H1 (cell line): ENCODE measurements at regions not wholly inside any gene's neighbourhood (a gene's known extent, or its start where the extent isn't known, plus 50 kb on each side); places are given as distances from the start of the nearest gene placed in this dataset.
A peak's percentile ranks its signal among the peaks of the same experiment; 100 is the strongest.

ENCODE experiments used
- ATF2 ChIP-seq: IDR thresholded peaks from 2 replicates; pipeline ENCODE4 v1.6.1; 2012; ENCODE audit warnings: low read length, inconsistent platforms
- ATF3 ChIP-seq: IDR thresholded peaks from 2 replicates; pipeline ENCODE4 v1.6.1; 2011; ENCODE audit warnings: low read depth, mild to moderate bottlenecking, low read length; ENCODE audit not compliant: insufficient read depth
- BRCA1 ChIP-seq: IDR thresholded peaks from 2 replicates; pipeline ENCODE4 v1.6.1; 2012; ENCODE audit warnings: low read depth, low read length, improper control_type of control experiment
- CEBPB ChIP-seq: IDR thresholded peaks from 2 replicates; pipeline ENCODE4 v1.6.1; 2012; ENCODE audit warnings: low read depth, low read length
- CREB1 ChIP-seq: IDR thresholded peaks from 2 replicates; pipeline ENCODE4 v1.6.1; 2012; ENCODE audit warnings: inconsistent platforms
- CTBP2 ChIP-seq: IDR thresholded peaks from 2 replicates; pipeline ENCODE4 v1.7.0; 2011; ENCODE audit warnings: borderline replicate concordance, mild to moderate bottlenecking, moderate library complexity, mixed read lengths, low read length; ENCODE audit not compliant: insufficient read depth, insufficient read length
- E2F6 ChIP-seq: IDR thresholded peaks from 2 replicates; pipeline ENCODE4 v1.6.1; 2012; ENCODE audit warnings: inconsistent platforms
- FOSL1 ChIP-seq: IDR thresholded peaks from 2 replicates; pipeline ENCODE4 v1.6.1; 2011; ENCODE audit warnings: mild to moderate bottlenecking, low read depth, low read length, moderate library complexity; ENCODE audit not compliant: insufficient read depth
- HDAC2 ChIP-seq, 2 experiments: fragments of 300-600 bp in 1 of 2; sonication (generic) in 1 of 2; IDR thresholded peaks; 2 replicates each; pipeline ENCODE4 v1.6.1; 2011 to 2012; ENCODE audit warnings: low read depth in 2 of 2, low read length in 2 of 2, mild to moderate bottlenecking in 2 of 2, moderate library complexity in 2 of 2, borderline replicate concordance in 1 of 2, inconsistent platforms in 1 of 2
- HDAC6 ChIP-seq: IDR thresholded peaks from one replicate; pipeline ENCODE4 v1.7.1; 2012; ENCODE audit warnings: low read depth, mild to moderate bottlenecking, inconsistent platforms, low read length, moderate library complexity
- KDM1A ChIP-seq: fragments of 200-600, 300-600 bp; sonication (generic); IDR thresholded peaks from 2 replicates; pipeline ENCODE4 v1.7.1; 2016; ENCODE audit warnings: mild to moderate bottlenecking, low read length, borderline replicate concordance
- KDM5A ChIP-seq: fragments of 200-600 bp; IDR thresholded peaks from 2 replicates; pipeline ENCODE4 v1.7.1; 2012; ENCODE audit warnings: mild to moderate bottlenecking, low read length, inconsistent platforms, mixed read lengths
- MAX ChIP-seq: IDR thresholded peaks from 2 replicates; pipeline ENCODE4 v1.6.1; 2012; ENCODE audit warnings: inconsistent platforms
- POLR2A ChIP-seq, 2 experiments: IDR thresholded peaks; 1 replicate in 1 of 2; 2 replicates in 1 of 2; pipeline ENCODE4 v1.6.1; 2011; ENCODE audit warnings: low read depth in 2 of 2, low read length in 2 of 2, mild to moderate bottlenecking in 2 of 2; ENCODE audit errors: control extremely low read depth in 1 of 2
- RNF2 ChIP-seq: fragments of 200-900, 300-1000 bp; sonication (generic); IDR thresholded peaks from 2 replicates; pipeline ENCODE4 v1.7.1; 2016; ENCODE audit warnings: borderline replicate concordance, low read depth, mild to moderate bottlenecking, antibody characterized with exemption, low read length; ENCODE audit not compliant: poor library complexity, severe bottlenecking; ENCODE audit errors: missing control alignments
- SIN3A ChIP-seq, 2 experiments: IDR thresholded peaks in 1 of 2; conservative IDR thresholded peaks in 1 of 2; 2 replicates each; pipeline ENCODE4 v1.6.1; 2011 to 2012; ENCODE audit warnings: low read length in 2 of 2, improper control_type of control experiment in 1 of 2, low read depth in 1 of 2, mild to moderate bottlenecking in 1 of 2
- SIRT6 ChIP-seq: IDR thresholded peaks from one replicate; pipeline ENCODE4 v1.7.1; 2012; ENCODE audit warnings: low read length, inconsistent platforms
- SP2 ChIP-seq: IDR thresholded peaks from 2 replicates; pipeline ENCODE4 v1.6.1; 2012; ENCODE audit warnings: mild to moderate bottlenecking, low read length, inconsistent platforms
- TAF1 ChIP-seq: IDR thresholded peaks from 2 replicates; pipeline ENCODE4 v1.6.1; 2011; ENCODE audit warnings: mild to moderate bottlenecking, low read depth, low read length
- TBP ChIP-seq: IDR thresholded peaks from 2 replicates; pipeline ENCODE4 v1.6.1; 2011; ENCODE audit warnings: low read depth, low read length, improper control_type of control experiment
- TCF12 ChIP-seq: IDR thresholded peaks from 2 replicates; pipeline ENCODE4 v1.6.1; 2011; ENCODE audit warnings: low read depth, mild to moderate bottlenecking, low read length
- USF2 ChIP-seq: IDR thresholded peaks from 2 replicates; pipeline ENCODE4 v1.6.1; 2011; ENCODE audit warnings: low read length, improper control_type of control experiment

GRCh38 chr2:23330214-23330613 lies 54.8 kb upstream of the KLHL29 start (continued):
- no peak for TF ChIP-seq HDAC6
- peak; percentile 80 to 82; a peak in 3 of 4 replicates for TF ChIP-seq SIN3A (conservative IDR thresholded peaks at IDR 0.05 in 1 of 2, IDR thresholded peaks at IDR 0.05 in 1 of 2; ENCODE audit: low read depth in 1 of 2, low read length in 2 of 2)
- no peak for TF ChIP-seq RNF2
- TF ChIP-seq TCF12: no peak
- TF ChIP-seq HDAC2 (IDR thresholded peaks at IDR 0.05; ENCODE audit: borderline replicate concordance in 1 of 2, low read depth in 2 of 2, low read length in 2 of 2): peak; percentile 46 to 86; a peak in 1 of 4 replicates
- no peak for TF ChIP-seq CTBP2
- TF ChIP-seq KDM1A: 0 out of 2 replicates have a peak, but pooled peaks have one; percentile 40
- no peak for TF ChIP-seq USF2
- TF ChIP-seq KDM5A: no peak
- no peak for TF ChIP-seq FOSL1
- no peak for TF ChIP-seq ATF3
- TF ChIP-seq CREB1: 0 out of 2 replicates have a peak, but pooled peaks have one; percentile 19
- peak; percentile 67; the same call in 1 of the 2 replicates for TF ChIP-seq ATF2
- no peak for TF ChIP-seq E2F6
- no peak for TF ChIP-seq CEBPB
- TF ChIP-seq TAF1: no peak
- TF ChIP-seq TBP: no peak
- TF ChIP-seq SIRT6: no peak
- TF ChIP-seq POLR2A (IDR thresholded peaks at IDR 0.05; ENCODE audit: control extremely low read depth in 1 of 2, low read depth in 2 of 2, low read length in 2 of 2): no peak
- no peak for TF ChIP-seq SP2
- TF ChIP-seq MAX: no peak
- TF ChIP-seq BRCA1: no peak
